GM12891 (cell line): ENCODE measurements at regions not wholly inside any gene's neighbourhood (a gene's known extent, or its start where the extent isn't known, plus 50 kb on each side); places are given as distances from the start of the nearest gene placed in this dataset.

ENCODE experiments used
- POLR2A ChIP-seq: IDR thresholded peaks from 2 replicates; pipeline ENCODE4 v1.6.1; 2011; ENCODE audit warnings: low read depth, low read length, control low read depth
- POLR2AphosphoS5 ChIP-seq: IDR thresholded peaks from 2 replicates; pipeline ENCODE4 v1.6.1; 2011; ENCODE audit warnings: low read depth, low read length, control low read depth
- SPI1 ChIP-seq: IDR thresholded peaks from 2 replicates; pipeline ENCODE4 v1.6.1; 2011; ENCODE audit warnings: low read depth, low read length, control low read depth

GRCh38 chr18:59963229-59963628 lies 63.4 kb downstream of the PMAIP1 start:
- no peak for TF ChIP-seq POLR2A
- no peak for TF ChIP-seq POLR2AphosphoS5
- no peak for TF ChIP-seq SPI1
